ENCODE measurements at regions not wholly inside any gene's neighbourhood (a gene's known extent, or its start where the extent isn't known, plus 50 kb on each side); places are given as distances from the start of the nearest gene placed in this dataset.
A peak's percentile ranks its signal among the peaks of the same experiment; 100 is the strongest.
"Not testable (repeated sequence)": the region's sequence is repeated elsewhere in the genome, so short reads cannot be mapped to it uniquely, and the experiment has no call there.

DNA sequence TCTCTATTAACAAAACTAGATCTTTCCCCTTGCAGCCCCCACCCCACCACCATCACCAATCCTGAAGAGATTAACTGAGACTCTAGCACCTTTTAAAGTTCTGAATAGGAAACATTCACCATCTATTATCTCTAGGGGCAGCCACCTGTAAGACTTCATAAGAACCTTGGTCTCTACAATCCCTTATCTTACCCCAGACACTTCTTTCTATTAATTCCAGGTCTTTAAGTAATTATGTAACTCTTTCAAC lies 180.2 kb upstream of the FBXL17 start:
- TF ChIP-seq, protein P1, sequence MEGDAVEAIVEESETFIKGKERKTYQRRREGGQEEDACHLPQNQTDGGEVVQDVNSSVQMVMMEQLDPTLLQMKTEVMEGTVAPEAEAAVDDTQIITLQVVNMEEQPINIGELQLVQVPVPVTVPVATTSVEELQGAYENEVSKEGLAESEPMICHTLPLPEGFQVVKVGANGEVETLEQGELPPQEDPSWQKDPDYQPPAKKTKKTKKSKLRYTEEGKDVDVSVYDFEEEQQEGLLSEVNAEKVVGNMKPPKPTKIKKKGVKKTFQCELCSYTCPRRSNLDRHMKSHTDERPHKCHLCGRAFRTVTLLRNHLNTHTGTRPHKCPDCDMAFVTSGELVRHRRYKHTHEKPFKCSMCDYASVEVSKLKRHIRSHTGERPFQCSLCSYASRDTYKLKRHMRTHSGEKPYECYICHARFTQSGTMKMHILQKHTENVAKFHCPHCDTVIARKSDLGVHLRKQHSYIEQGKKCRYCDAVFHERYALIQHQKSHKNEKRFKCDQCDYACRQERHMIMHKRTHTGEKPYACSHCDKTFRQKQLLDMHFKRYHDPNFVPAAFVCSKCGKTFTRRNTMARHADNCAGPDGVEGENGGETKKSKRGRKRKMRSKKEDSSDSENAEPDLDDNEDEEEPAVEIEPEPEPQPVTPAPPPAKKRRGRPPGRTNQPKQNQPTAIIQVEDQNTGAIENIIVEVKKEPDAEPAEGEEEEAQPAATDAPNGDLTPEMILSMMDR (conservative IDR thresholded peaks at IDR 0.05), result no peak
- peaks cover 13% of the 10 kb centered on the region for H3K4me1 Mint-ChIP-seq
- no peak overlapping the region for H3K4me3 Mint-ChIP-seq
- no peak overlapping the region for H3K27ac Mint-ChIP-seq (ENCODE audit: unreplicated experiment)
- no peak for DNase-seq (ENCODE audit: low read depth, low spot score)
- no peaks in the 10 kb centered on the region for H3K27me3 Mint-ChIP-seq (ENCODE audit: low read depth)
- H3K36me3 Mint-ChIP-seq (ENCODE audit: low read depth), result no peaks in the 10 kb centered on the region
- H3K9me3 Mint-ChIP-seq, result no peaks in the 10 kb centered on the region

DNA sequence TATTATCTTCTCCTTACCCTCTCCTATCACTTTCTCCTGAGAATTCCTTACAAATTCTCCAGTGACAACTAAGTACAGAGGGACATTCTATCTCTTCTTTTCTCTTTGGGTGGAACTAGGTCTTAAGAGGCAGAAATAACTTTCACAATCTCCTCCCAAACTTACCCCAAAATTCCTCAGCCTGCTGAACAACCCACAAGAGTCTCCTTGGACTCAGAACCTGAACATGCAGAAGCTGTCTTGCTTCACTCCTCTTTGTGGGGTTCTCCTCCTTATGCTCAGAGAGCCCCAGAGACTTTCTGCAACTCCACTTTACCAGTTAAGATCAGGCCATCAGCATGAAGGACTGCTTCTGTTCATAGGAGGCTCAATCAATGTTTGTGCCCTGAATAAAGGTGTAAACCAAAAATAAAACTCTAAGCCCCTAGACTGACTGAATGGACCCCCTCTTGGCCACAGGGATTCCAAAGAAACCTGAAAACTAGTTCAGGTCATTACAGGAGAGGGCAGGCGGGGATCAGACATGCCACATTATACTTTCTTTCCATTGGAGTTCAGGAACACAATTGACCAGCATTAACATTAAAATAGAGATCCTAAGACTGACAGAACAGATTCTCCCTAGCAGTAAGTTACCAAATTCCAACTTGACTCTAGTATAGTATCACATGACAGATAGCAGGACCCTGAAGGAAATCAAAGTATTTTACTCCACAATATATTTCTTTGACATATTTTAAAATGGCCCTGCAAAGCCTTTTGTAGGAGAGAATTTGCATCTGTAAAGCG lies 179.7 kb upstream of the FBXL17 start:
- no peak overlapping the region for H3K4me3 Mint-ChIP-seq
- peaks cover 13% of the 10 kb centered on the region for H3K4me1 Mint-ChIP-seq
- H3K27ac Mint-ChIP-seq (ENCODE audit: unreplicated experiment), result peak overlapping the region; percentile 44
- H3K9me3 Mint-ChIP-seq, result no peaks in the 10 kb centered on the region
- TF ChIP-seq, protein P1 (conservative IDR thresholded peaks at IDR 0.05), result no peak
- DNase-seq (ENCODE audit: low read depth, low spot score), result no peak
- H3K27me3 Mint-ChIP-seq (ENCODE audit: low read depth), result no peaks in the 10 kb centered on the region
- no peaks in the 10 kb centered on the region for H3K36me3 Mint-ChIP-seq (ENCODE audit: low read depth)

DNA sequence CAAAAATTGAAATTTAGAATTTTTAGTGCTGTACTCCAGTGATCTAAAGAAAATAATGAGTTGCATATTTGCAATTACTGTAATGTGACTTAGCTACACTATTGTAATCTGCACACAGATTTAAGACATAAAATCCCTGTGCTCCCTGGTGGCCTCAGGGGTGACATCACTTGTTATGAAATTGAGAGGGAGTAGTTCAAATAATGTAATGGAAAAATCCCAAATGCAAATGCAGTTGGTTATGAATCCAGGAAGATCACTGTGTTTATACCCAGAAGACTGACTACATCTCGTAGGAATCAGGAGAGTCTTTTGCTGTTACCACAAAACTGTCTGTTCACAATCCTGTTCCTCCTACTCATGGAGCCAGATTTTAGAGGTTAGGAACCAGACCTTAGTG lies 178.7 kb upstream of the FBXL17 start:
- H3K27me3 Mint-ChIP-seq (ENCODE audit: low read depth), result no peaks in the 10 kb centered on the region
- no peak overlapping the region for H3K4me3 Mint-ChIP-seq
- peaks cover 13% of the 10 kb centered on the region for H3K4me1 Mint-ChIP-seq
- TF ChIP-seq, protein P1 (conservative IDR thresholded peaks at IDR 0.05), result no peak
- H3K9me3 Mint-ChIP-seq, result no peaks in the 10 kb centered on the region
- DNase-seq (ENCODE audit: low read depth, low spot score), result no peak
- no peaks in the 10 kb centered on the region for H3K36me3 Mint-ChIP-seq (ENCODE audit: low read depth)
- no peak overlapping the region for H3K27ac Mint-ChIP-seq (ENCODE audit: unreplicated experiment)

DNA sequence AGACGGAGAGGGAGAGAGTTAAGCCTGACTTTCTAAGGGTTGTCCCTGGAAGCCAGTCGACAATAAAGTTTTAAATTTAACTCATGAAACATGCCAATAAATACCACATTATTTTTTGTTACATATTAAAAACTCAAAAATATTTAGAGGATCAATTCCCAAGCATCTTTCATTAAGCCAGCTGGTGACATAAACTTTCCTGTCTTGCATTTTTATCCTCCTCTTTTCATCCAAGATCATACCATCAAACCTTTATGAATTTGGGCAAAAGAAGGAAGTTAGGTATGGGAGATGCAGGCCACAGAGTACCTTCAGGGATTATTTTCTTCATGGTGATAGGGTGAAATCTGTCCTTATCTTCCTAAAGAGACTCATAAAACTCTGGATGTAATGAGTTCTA lies 178.3 kb upstream of the FBXL17 start:
- no peak overlapping the region for H3K27ac Mint-ChIP-seq (ENCODE audit: unreplicated experiment)

DNA sequence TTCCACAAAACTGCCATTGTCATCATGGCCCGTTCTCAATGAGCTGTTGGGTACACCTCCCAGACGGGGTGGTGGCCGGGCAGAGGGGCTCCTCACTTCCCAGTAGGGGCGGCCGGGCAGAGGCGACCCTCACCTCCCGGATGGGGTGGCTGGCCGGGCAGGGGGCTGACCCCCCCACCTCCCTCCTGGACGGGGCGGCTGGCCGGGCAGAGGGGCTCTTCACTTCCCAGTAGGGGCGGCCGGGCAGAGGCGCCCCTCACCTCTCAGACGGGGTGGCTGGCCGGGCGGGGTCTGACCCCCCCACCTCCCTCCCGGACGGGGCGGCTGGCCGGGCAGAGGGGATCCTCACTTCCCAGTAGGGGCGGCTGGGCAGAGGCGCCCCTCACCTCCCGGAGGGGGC lies 176.9 kb upstream of the FBXL17 start:
- not testable (repeated sequence) for H3K27me3 Mint-ChIP-seq (ENCODE audit: low read depth); H3K9me3 Mint-ChIP-seq; H3K36me3 Mint-ChIP-seq (ENCODE audit: low read depth); H3K27ac Mint-ChIP-seq (ENCODE audit: unreplicated experiment); DNase-seq (ENCODE audit: low read depth, low spot score); H3K4me3 Mint-ChIP-seq
- H3K4me1 Mint-ChIP-seq, result peaks cover 13% of the 10 kb centered on the region

More for the DNA sequence above, 178.3 kb upstream of the FBXL17 start:
- Mint-ChIP-seq H3K27me3 (ENCODE audit: low read depth) (no peaks in the 10 kb centered on the region), H3K4me1 (peaks cover 13% of the 10 kb centered on the region), H3K9me3 (no peaks in the 10 kb centered on the region), H3K36me3 (ENCODE audit: low read depth) (no peaks in the 10 kb centered on the region), H3K4me3 (no peak overlapping the region)
- TF ChIP-seq, protein P1 (conservative IDR thresholded peaks at IDR 0.05), result no peak
- no peak for DNase-seq (ENCODE audit: low read depth, low spot score)

DNA sequence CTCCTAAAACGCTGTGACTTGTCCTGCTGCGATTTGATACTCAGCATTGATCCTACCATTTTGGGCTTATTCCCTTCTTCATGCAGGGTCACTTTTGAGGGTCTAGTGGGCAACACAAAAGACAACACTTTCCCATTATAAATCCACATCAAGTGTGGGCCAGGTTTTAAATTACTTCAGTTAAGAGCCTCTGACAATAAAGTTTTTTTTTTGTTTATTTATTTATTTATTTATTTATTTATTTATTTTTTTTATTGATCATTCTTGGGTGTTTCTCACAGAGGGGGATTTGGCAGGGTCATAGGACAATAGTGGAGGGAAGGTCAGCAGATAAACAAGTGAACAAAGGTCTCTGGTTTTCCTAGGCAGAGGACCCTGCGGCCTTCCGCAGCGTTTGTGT lies 176.2 kb upstream of the FBXL17 start:
- not testable (repeated sequence) for H3K27me3 Mint-ChIP-seq (ENCODE audit: low read depth); H3K4me3 Mint-ChIP-seq; H3K36me3 Mint-ChIP-seq (ENCODE audit: low read depth); H3K27ac Mint-ChIP-seq (ENCODE audit: unreplicated experiment); H3K9me3 Mint-ChIP-seq; DNase-seq (ENCODE audit: low read depth, low spot score)
- H3K4me1 Mint-ChIP-seq, result peaks cover 13% of the 10 kb centered on the region

Measured in neural crest cell (in vitro differentiated cells).